HCT116 (cell line): ENCODE measurements at regions not wholly inside any gene's neighbourhood (a gene's known extent, or its start where the extent isn't known, plus 50 kb on each side); places are given as distances from the start of the nearest gene placed in this dataset.

Experiments
- ATAC-seq: fragments of 200-7000 bp; cut with Tn5 transposase; 2 replicates; pipeline ENCODE4 v1.9.1; 2020; ENCODE audit warnings: mild to moderate bottlenecking, moderate library complexity
- BruUV-seq: library from RNA; stranded (reverse); fragments of 400-500 nt; replicated peaks from 2 replicates; lab custom pipeline; 2021; lab: Mats Ljungman, UMichigan
- CTCF ChIA-PET: fragments of 300-600 bp; sonication (Branson Sonifier 250); formaldehyde crosslinking; loops from one replicate; lab custom pipeline; 2021; ENCODE audit warnings: antibody characterized with exemption; lab: Charles Lee
- POLR2A ChIA-PET: fragments of 300-600, 350-600 bp; sonication (Branson Sonifier 250); formaldehyde crosslinking; loops from one replicate; lab custom pipeline; 2021; ENCODE audit warnings: antibody characterized with exemption; lab: Charles Lee
- RAD21 ChIA-PET, 2 experiments: fragments of 300-600 bp; sonication (Branson Sonifier 250); formaldehyde crosslinking; loops; one replicate each; lab custom pipeline; 2023; ENCODE audit warnings: low total read pairs in 2 of 2; ENCODE audit not compliant: uncharacterized antibody in 2 of 2, unreplicated experiment in 2 of 2, low non-redundant PET in 1 of 2; lab: Charles Lee
- DNase-seq: peaks from one replicate; pipeline ENCODE4 v3.0.0-alpha.2; 2010; ENCODE audit warnings: low read depth, low spot score
- H2AFZ ChIP-seq: fragments of 200-600 bp; shearing (Covaris generic), sonication (generic); 2 replicates; pipeline ENCODE4 v1.6.1; 2017; ENCODE audit warnings: low read depth, mixed run types, mixed read lengths, antibody characterized with exemption, low read length; ENCODE audit not compliant: poor library complexity, severe bottlenecking
- H3K27ac ChIP-seq: 2 replicates; pipeline ENCODE4 v1.5.1; 2012; ENCODE audit warnings: low read depth, low read length
- H3K27me3 ChIP-seq: fragments of 200-600 bp; sonication (generic); 2 replicates; pipeline ENCODE4 v1.6.1; 2016; ENCODE audit warnings: mixed run types, low read length, mixed read lengths; ENCODE audit not compliant: insufficient read depth
- H3K36me3 ChIP-seq, 2 experiments: fragments of 200-500 bp in 1 of 2; fragments of 200-600 bp in 1 of 2; sonication (Bioruptor generic) in 1 of 2; sonication (generic) in 1 of 2; 2 replicates each; pipeline versions ENCODE4 v1.5.1 to v1.6.1; 2014 to 2016; ENCODE audit warnings: low read length in 2 of 2, inconsistent platforms in 1 of 2, mixed read lengths in 1 of 2, mixed run types in 1 of 2; ENCODE audit not compliant: insufficient read depth in 2 of 2, control insufficient read depth in 1 of 2
- H3K4me1 ChIP-seq, 2 experiments: fragments of 200-600 bp in 1 of 2; sonication (generic) in 1 of 2; 2 replicates each; pipeline versions ENCODE4 v1.5.1 to v1.6.1; 2012 to 2017; ENCODE audit warnings: low read length in 2 of 2, inconsistent platforms in 1 of 2, mild to moderate bottlenecking in 1 of 2, mixed read lengths in 1 of 2, mixed run types in 1 of 2, moderate library complexity in 1 of 2; ENCODE audit not compliant: insufficient read depth in 2 of 2, control insufficient read depth in 1 of 2
- H3K4me2 ChIP-seq: fragments of 200-600 bp; sonication (generic); 2 replicates; pipeline ENCODE4 v1.6.1; 2017; ENCODE audit warnings: mixed run types, low read length, mixed read lengths
- H3K4me3 ChIP-seq, 2 experiments: fragments of 200-600 bp in 1 of 2; sonication (generic) in 1 of 2; replicated peaks in 1 of 2; 2 replicates each; pipeline ENCODE4 v1.5.1; 2011 to 2016; ENCODE audit warnings: low read length in 2 of 2, control low read depth in 1 of 2, low read depth in 1 of 2, mild to moderate bottlenecking in 1 of 2, mixed read lengths in 1 of 2, mixed run types in 1 of 2
- H3K79me2 ChIP-seq: fragments of 200-600 bp; sonication (generic); 2 replicates; pipeline ENCODE4 v1.6.1; 2017; ENCODE audit warnings: mild to moderate bottlenecking, mixed run types, low read length, moderate library complexity, mixed read lengths; ENCODE audit not compliant: insufficient read depth
- H3K9ac ChIP-seq: fragments of 200-600 bp; sonication (generic); 2 replicates; pipeline ENCODE4 v1.6.1; 2016; ENCODE audit warnings: low read length, mixed read lengths
- H3K9me2 ChIP-seq: fragments of 200-600 bp; sonication (generic), shearing (Covaris generic); 2 replicates; pipeline ENCODE4 v1.6.1; 2017; ENCODE audit warnings: mixed run types, mild to moderate bottlenecking, moderate library complexity; ENCODE audit not compliant: insufficient read depth
- H3K9me3 ChIP-seq, 2 experiments: fragments of 200-500 bp in 1 of 2; fragments of 200-600 bp in 1 of 2; sonication (Bioruptor generic) in 1 of 2; sonication (generic) in 1 of 2; 2 replicates each; pipeline ENCODE4 v1.6.1; 2014 to 2017; ENCODE audit warnings: low read length in 2 of 2, mixed read lengths in 2 of 2, inconsistent platforms in 1 of 2, low read depth in 1 of 2, mild to moderate bottlenecking in 1 of 2, mixed run types in 1 of 2, moderate library complexity in 1 of 2; ENCODE audit not compliant: control insufficient read depth in 1 of 2, insufficient read depth in 1 of 2
- H4K20me1 ChIP-seq: fragments of 200-600 bp; sonication (generic), shearing (Covaris generic); 2 replicates; pipeline ENCODE4 v1.6.1; 2017; ENCODE audit warnings: mixed run types, mild to moderate bottlenecking, moderate library complexity; ENCODE audit not compliant: insufficient read depth
- ELF1 ChIP-seq: IDR thresholded peaks from 2 replicates; pipeline ENCODE4 v1.6.1; 2012; ENCODE audit warnings: low read depth, borderline replicate concordance
- EZH2 ChIP-seq: fragments of 200-600 bp; sonication (generic); IDR thresholded peaks from 2 replicates; pipeline ENCODE4 v1.6.1; 2017; ENCODE audit warnings: antibody characterized with exemption, mixed run types
- EZH2phosphoT487 ChIP-seq: fragments of 200-600 bp; IDR thresholded peaks from 2 replicates; pipeline ENCODE4 v1.6.1; 2018; ENCODE audit warnings: antibody characterized with exemption, borderline replicate concordance
- MAX ChIP-seq: IDR thresholded peaks from 2 replicates; pipeline ENCODE4 v1.6.1; 2012
- POLR2AphosphoS5 ChIP-seq: IDR thresholded peaks from 2 replicates; pipeline ENCODE4 v1.6.1; 2011; ENCODE audit warnings: mild to moderate bottlenecking, low read depth, low read length, moderate library complexity
- RAD21 ChIP-seq: IDR thresholded peaks from 2 replicates; pipeline ENCODE4 v1.6.1; 2012; ENCODE audit warnings: low read depth, mild to moderate bottlenecking
- SRF ChIP-seq: IDR thresholded peaks from 2 replicates; pipeline ENCODE4 v1.6.1; 2012; ENCODE audit warnings: low read depth
- intact Hi-C: fragments of 100-400 bp; cut with micrococcal nuclease; formaldehyde crosslinking; loops from 2 replicates; pipeline ENCODE4 v1.10.0; 2022
- TF ChIP-seq, protein P1 (sequence below): IDR thresholded peaks from 2 replicates; pipeline ENCODE4 v1.6.1; 2012; ENCODE audit warnings: low read depth

DNA sequence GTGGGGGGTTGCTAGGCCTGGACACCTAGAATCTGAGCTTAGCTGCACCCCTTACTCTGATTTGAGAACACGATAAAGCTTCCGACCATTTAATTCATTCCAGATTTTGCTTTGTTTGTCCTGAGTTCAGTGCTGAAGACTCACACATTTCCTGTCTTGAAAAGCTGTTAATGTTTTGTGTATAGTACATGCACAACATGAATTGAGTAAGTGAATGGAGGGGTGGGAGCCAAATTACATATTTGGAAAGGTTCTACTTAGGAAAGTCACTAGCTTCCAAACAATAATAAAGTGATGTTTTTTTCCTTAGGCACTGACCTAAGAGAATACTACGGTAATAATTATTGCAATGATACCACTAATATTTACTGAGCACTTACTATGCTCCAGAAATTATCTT is 955.2 kb upstream of the NR2F2 start:
- Histone ChIP-seq H2AFZ (no peak overlapping the region), H3K36me3 (no peaks in the 10 kb centered on the region), H3K9me2 (no peaks in the 10 kb centered on the region), H3K4me2 (no peak overlapping the region), H3K9ac (no peak overlapping the region), H3K79me2 (no peaks in the 10 kb centered on the region)
- BruUV-seq, result no TSS peak
- RAD21 ChIA-PET, result no interaction called here
- CTCF ChIA-PET, result no interaction called here
- TF ChIP-seq MAX (no peak), ELF1 (no peak)
- TF ChIP-seq, all 23 proteins: peak for 0
- no peaks in the 10 kb centered on the region for H3K9me3 ChIP-seq
- POLR2A ChIA-PET, result no interaction called here
- H4K20me1 ChIP-seq, result no peaks in the 10 kb centered on the region
- ATAC-seq, result no peak
- H3K27ac ChIP-seq, result no peak overlapping the region
- H3K4me3 ChIP-seq, result no peak overlapping the region
- no peak for DNase-seq
- H3K4me1 ChIP-seq, result no peaks in the 10 kb centered on the region
- H3K27me3 ChIP-seq, result no peaks in the 10 kb centered on the region
- intact Hi-C loops, result no loop called here

DNA sequence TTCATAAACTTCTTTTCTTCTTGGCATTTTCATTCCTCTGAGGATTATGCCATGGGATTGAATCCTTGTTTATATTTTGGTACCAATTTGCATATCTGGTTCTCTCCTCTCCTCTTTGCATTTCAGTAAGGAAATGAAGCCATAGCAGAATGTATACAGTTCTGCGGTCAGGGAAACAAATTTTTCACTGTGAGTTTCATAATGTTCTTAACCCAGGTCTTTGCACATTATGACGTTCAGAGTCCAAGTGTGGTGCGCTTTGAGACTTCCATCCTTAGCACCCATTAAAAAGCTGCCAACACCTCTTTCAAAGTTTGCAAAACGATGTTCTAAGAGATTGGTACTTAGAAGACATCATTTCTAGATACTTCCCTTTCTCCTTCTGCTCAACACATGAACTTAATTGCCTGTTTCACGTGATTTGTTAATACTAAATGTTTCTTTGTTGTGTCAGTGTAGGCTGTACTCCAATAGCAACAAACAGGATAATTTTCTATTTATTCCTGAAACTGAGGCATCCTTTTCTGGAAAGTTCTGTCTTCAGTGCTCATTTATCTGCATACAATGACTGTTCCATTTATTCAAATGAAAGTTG is 953.1 kb upstream of the NR2F2 start:
- TF ChIP-seq EZH2 (no peak), EZH2phosphoT487 (no peak), POLR2AphosphoS5 (no peak), RAD21 (no peak), SRF (no peak)
- TF ChIP-seq, protein P1, sequence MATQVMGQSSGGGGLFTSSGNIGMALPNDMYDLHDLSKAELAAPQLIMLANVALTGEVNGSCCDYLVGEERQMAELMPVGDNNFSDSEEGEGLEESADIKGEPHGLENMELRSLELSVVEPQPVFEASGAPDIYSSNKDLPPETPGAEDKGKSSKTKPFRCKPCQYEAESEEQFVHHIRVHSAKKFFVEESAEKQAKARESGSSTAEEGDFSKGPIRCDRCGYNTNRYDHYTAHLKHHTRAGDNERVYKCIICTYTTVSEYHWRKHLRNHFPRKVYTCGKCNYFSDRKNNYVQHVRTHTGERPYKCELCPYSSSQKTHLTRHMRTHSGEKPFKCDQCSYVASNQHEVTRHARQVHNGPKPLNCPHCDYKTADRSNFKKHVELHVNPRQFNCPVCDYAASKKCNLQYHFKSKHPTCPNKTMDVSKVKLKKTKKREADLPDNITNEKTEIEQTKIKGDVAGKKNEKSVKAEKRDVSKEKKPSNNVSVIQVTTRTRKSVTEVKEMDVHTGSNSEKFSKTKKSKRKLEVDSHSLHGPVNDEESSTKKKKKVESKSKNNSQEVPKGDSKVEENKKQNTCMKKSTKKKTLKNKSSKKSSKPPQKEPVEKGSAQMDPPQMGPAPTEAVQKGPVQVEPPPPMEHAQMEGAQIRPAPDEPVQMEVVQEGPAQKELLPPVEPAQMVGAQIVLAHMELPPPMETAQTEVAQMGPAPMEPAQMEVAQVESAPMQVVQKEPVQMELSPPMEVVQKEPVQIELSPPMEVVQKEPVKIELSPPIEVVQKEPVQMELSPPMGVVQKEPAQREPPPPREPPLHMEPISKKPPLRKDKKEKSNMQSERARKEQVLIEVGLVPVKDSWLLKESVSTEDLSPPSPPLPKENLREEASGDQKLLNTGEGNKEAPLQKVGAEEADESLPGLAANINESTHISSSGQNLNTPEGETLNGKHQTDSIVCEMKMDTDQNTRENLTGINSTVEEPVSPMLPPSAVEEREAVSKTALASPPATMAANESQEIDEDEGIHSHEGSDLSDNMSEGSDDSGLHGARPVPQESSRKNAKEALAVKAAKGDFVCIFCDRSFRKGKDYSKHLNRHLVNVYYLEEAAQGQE, result no peak
- ATAC-seq (no peak), DNase-seq (no peak)
- H3K9me2 ChIP-seq, result no peaks in the 10 kb centered on the region
- H3K27me3 ChIP-seq, result no peaks in the 10 kb centered on the region
- H3K4me1 ChIP-seq, result no peaks in the 10 kb centered on the region
- no peak overlapping the region for H3K4me3 ChIP-seq
- no peaks in the 10 kb centered on the region for H3K9me3 ChIP-seq
- RAD21 ChIA-PET, result no interaction called here
- H3K36me3 ChIP-seq, result no peaks in the 10 kb centered on the region
- POLR2A ChIA-PET, result no interaction called here
- H3K27ac ChIP-seq, result no peak overlapping the region
- intact Hi-C loops, result no loop called here
- no peak overlapping the region for H3K9ac ChIP-seq
- no peaks in the 10 kb centered on the region for H4K20me1 ChIP-seq
- BruUV-seq, result no TSS peak
- no peak overlapping the region for H3K4me2 ChIP-seq
- CTCF ChIA-PET, result no interaction called here
- H2AFZ ChIP-seq, result no peak overlapping the region
- no peaks in the 10 kb centered on the region for H3K79me2 ChIP-seq
